Muscle layer of colon (tissue), 2 donors: ENCODE measurements at regions not wholly inside any gene's neighbourhood (a gene's known extent, or its start where the extent isn't known, plus 50 kb on each side); places are given as distances from the start of the nearest gene placed in this dataset.

ENCODE experiments used
- H3K27ac ChIP-seq: one replicate; pipeline ENCODE4 v1.7.0; 2013; ENCODE audit warnings: low read depth, mild to moderate bottlenecking, low read length, moderate library complexity
- H3K27me3 ChIP-seq, 2 donors: one replicate each; pipeline ENCODE4 v1.7.0; 2013; ENCODE audit warnings: low read length in 2 of 2, mild to moderate bottlenecking in 2 of 2; ENCODE audit not compliant: insufficient read depth in 2 of 2, control insufficient read depth in 1 of 2
- H3K36me3 ChIP-seq: one replicate; pipeline ENCODE4 v1.7.0; 2013; ENCODE audit warnings: mild to moderate bottlenecking, low read length; ENCODE audit not compliant: insufficient read depth
- H3K4me1 ChIP-seq: one replicate; pipeline ENCODE4 v1.7.0; 2013; ENCODE audit warnings: mild to moderate bottlenecking, low read length; ENCODE audit not compliant: insufficient read depth
- H3K4me3 ChIP-seq, 2 donors: one replicate each; pipeline ENCODE4 v1.7.0; 2013; ENCODE audit warnings: low read length in 2 of 2, low read depth in 1 of 2, mild to moderate bottlenecking in 1 of 2, moderate library complexity in 1 of 2
- H3K9ac ChIP-seq: one replicate; pipeline ENCODE4 v1.7.0; 2013; ENCODE audit warnings: low read length
- H3K9me3 ChIP-seq: one replicate; pipeline ENCODE4 v1.7.0; 2013; ENCODE audit warnings: mild to moderate bottlenecking, low read length
- donor health status: abdominal sarcoma.
- donor health status: Adenocarcinoma of cecum.

GRCh38 chr5:81800797-81801196 is 49.9 kb upstream of the SSBP2 start:
- Histone ChIP-seq H3K27ac (no peak overlapping the region), H3K9ac (no peak overlapping the region), H3K4me3 (no peak overlapping the region), H3K4me1 (no peaks in the 10 kb centered on the region), H3K36me3 (no peaks in the 10 kb centered on the region), H3K27me3 (no peaks in the 10 kb centered on the region), H3K9me3 (no peaks in the 10 kb centered on the region)
